IPS-18a (cell line): ENCODE measurements at regions not wholly inside any gene's neighbourhood (a gene's known extent, or its start where the extent isn't known, plus 50 kb on each side); places are given as distances from the start of the nearest gene placed in this dataset.

Source experiments
- H3K27ac ChIP-seq: one replicate; pipeline ENCODE4 v1.5.1; 2013; ENCODE audit warnings: low read length
- H3K27me3 ChIP-seq: one replicate; pipeline ENCODE4 v1.6.1; 2013; ENCODE audit warnings: mild to moderate bottlenecking, low read length; ENCODE audit not compliant: control insufficient read depth, insufficient read depth
- H3K36me3 ChIP-seq: one replicate; pipeline ENCODE4 v1.6.1; 2013; ENCODE audit warnings: low read depth, low read length; ENCODE audit not compliant: control insufficient read depth
- H3K4me1 ChIP-seq: one replicate; pipeline ENCODE4 v1.6.1; 2013; ENCODE audit warnings: low read depth, low read length; ENCODE audit not compliant: control insufficient read depth
- H3K4me3 ChIP-seq: one replicate; pipeline ENCODE4 v1.5.1; 2013; ENCODE audit warnings: low read length
- H3K9ac ChIP-seq: one replicate; pipeline ENCODE4 v1.6.1; 2013; ENCODE audit warnings: mild to moderate bottlenecking, low read length, moderate library complexity
- H3K9me3 ChIP-seq: one replicate; pipeline ENCODE4 v1.6.1; 2013; ENCODE audit warnings: low read depth, low read length; ENCODE audit not compliant: control insufficient read depth

DNA sequence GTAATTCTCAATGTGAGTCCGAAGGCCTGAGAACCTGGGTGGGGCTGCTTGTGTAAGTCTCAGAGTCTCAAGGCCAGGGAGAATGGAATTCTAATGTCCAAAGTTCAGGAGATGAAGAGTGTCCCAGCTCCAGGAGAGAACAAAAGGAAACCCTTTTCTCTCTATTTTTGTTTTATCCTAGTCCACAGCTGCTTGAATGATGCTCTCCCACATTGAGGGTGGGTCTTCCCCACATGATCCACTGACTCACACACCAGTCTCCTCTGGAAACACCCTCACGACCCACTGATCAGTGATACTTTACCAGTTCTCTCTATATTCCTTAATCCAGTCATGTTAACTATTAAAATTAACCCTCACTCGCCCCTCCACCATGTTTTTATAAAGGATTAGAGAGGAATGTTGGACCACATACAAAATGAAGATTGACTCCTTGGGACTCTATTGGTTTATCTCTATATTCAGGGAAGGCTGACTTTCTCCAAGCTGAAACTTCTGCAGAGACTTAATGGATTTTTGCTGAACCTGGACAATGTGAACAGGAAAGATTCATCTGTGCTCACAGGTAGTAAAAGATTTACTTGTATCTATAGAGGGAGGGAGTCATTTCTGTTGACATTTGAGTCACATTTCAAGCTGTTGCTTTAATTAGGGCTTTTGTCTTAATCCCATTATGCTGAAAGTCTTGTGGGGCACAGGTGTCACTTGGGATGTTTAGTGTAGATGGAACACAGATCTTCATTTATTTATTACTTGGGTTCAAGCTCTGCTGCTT is 1061.0 kb upstream of the TMEM132C start:
- no peaks in the 10 kb centered on the region for H3K4me1 ChIP-seq
- H3K4me3 ChIP-seq: no peak overlapping the region
- H3K36me3 ChIP-seq: no peaks in the 10 kb centered on the region
- H3K9me3 ChIP-seq: peaks cover 13% of the 10 kb centered on the region
- no peak overlapping the region for H3K9ac ChIP-seq
- no peak overlapping the region for H3K27ac ChIP-seq
- no peaks in the 10 kb centered on the region for H3K27me3 ChIP-seq

DNA sequence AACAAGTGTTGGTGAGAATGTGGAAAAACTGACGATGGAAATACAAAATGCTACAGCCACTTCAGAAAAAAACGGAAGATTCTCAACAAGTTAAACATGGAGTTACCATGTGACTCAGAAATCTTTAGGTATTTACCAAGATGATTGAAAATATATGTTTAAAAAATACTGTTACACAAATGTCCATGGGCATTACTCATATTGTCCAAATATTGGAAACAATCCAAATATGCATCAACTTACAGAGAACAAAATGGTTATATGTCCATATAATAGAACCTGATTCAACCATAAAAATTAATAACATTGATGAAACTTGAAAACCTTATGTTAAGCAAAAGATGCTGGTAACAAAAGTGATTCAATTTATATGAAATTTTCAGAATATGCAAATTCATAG is 1057.7 kb upstream of the TMEM132C start:
- Histone ChIP-seq H3K9me3 (peaks cover 17% of the 10 kb centered on the region), H3K4me1 (no peaks in the 10 kb centered on the region), H3K27me3 (no peaks in the 10 kb centered on the region), H3K9ac (no peak overlapping the region), H3K27ac (no peak overlapping the region), H3K36me3 (no peaks in the 10 kb centered on the region), H3K4me3 (no peak overlapping the region)

DNA sequence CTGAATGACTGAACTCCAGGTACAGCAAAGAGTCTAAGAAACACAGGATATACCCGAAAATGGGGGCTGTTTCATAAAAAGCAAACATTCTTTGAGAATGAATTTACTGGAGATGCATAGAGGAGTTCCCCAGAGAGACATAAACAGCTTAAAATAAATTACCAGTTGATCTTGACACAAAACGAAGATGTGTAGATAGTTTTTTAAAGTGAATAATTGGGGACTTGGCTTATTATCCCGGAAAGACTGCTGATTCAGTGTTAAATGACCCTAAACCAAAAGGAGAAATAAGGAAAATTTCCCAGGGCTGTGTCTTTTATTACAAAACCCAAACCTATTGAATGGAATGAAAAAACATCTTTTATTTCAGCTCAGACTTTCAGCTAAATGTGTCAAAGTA is 1052.8 kb upstream of the TMEM132C start:
- H3K4me1 ChIP-seq: no peaks in the 10 kb centered on the region
- no peak overlapping the region for H3K9ac ChIP-seq
- H3K27ac ChIP-seq: no peak overlapping the region
- no peaks in the 10 kb centered on the region for H3K27me3 ChIP-seq
- peaks cover 21% of the 10 kb centered on the region for H3K9me3 ChIP-seq
- H3K36me3 ChIP-seq: no peaks in the 10 kb centered on the region
- no peak overlapping the region for H3K4me3 ChIP-seq

DNA sequence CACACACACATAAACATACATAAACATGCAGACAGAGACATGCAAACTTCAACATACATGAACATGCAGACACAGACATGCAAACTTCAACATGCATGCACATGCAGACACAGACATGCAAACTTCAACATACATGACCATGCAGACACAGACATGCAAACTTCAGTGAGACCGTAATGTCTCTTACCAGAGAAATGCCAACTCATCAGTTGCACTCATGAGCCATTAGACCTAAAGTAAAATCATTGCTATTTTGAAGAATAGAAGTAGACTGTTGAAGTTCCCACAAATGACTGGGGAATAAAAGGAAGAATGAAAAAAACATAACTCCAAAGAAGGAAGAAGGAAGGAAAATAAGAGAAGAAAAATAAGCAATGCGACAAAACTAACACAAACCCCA is 1044.0 kb upstream of the TMEM132C start:
- Histone ChIP-seq H3K27me3 (no peaks in the 10 kb centered on the region), H3K27ac (no peak overlapping the region), H3K4me3 (no peak overlapping the region), H3K9ac (no peak overlapping the region), H3K4me1 (no peaks in the 10 kb centered on the region), H3K36me3 (no peaks in the 10 kb centered on the region), H3K9me3 (peaks cover 23% of the 10 kb centered on the region)

DNA sequence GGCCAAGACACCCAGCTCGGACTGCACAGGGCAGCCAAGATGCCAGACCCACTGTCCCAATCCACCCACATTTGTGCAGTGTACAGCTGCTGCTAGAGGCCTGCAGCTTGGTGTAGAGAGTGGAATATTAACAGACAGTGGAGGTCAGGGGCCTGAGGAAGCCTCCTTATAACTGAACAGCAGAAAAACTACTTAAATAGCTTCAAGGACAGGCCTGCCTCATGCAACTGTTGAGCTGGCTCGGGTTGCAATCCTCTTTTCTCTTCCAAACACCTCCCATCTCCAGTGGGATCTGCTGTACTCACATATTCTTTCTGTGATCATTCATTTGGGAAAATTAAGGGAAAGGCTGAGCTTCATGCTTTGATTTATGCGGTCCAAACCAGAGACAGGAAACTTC is 1043.2 kb upstream of the TMEM132C start:
- Histone ChIP-seq H3K4me3 (no peak overlapping the region), H3K9me3 (peaks cover 17% of the 10 kb centered on the region), H3K36me3 (no peaks in the 10 kb centered on the region), H3K27me3 (no peaks in the 10 kb centered on the region), H3K9ac (no peak overlapping the region), H3K4me1 (no peaks in the 10 kb centered on the region), H3K27ac (no peak overlapping the region)

DNA sequence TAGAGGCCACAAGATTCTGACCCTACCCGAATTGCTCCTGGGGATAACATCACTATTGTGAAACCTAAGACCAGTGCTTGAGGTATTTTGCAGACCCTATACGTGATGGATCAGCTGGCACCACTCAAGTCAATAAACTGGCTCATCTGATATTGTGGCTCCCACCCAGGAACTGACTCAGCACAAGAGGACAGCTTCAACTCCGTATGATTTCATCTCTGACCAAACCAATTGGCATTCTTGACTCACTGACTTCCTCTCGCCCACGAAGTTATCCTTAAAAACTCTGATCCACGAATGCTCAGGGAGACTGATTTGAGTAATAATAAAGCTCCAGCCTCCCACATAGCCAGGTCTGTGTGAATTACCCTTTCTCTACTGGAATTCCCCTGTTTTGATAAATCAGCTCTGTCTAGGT is 1036.1 kb upstream of the TMEM132C start:
- Histone ChIP-seq H3K9ac (no peak overlapping the region), H3K27ac (no peak overlapping the region), H3K27me3 (no peaks in the 10 kb centered on the region), H3K9me3 (peaks cover 4% of the 10 kb centered on the region), H3K4me3 (no peak overlapping the region), H3K4me1 (no peaks in the 10 kb centered on the region), H3K36me3 (no peaks in the 10 kb centered on the region)

DNA sequence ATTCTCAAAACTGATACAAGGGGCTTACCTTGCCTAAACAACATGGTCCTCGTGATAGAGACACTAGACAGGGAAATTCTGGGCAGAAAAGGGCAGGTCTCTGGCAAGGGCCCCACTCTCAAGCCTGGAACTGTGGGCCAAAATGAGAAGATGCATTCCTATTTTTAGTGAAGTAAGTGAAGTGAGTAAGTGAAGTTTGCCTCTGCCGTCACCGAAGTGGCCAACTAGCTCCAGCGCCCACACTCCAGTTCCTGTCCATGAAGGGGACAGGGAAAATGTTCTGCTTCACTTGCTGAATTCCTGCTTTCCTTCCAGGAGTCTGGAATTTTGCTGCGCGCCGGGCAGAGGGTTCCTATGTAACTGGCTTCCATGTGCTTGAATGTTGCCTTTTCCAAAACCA is 1035.6 kb upstream of the TMEM132C start:
- no peak overlapping the region for H3K9ac ChIP-seq
- H3K27ac ChIP-seq: no peak overlapping the region
- no peaks in the 10 kb centered on the region for H3K4me1 ChIP-seq
- H3K4me3 ChIP-seq: no peak overlapping the region
- peaks cover 4% of the 10 kb centered on the region for H3K9me3 ChIP-seq
- no peaks in the 10 kb centered on the region for H3K27me3 ChIP-seq
- H3K36me3 ChIP-seq: no peaks in the 10 kb centered on the region

DNA sequence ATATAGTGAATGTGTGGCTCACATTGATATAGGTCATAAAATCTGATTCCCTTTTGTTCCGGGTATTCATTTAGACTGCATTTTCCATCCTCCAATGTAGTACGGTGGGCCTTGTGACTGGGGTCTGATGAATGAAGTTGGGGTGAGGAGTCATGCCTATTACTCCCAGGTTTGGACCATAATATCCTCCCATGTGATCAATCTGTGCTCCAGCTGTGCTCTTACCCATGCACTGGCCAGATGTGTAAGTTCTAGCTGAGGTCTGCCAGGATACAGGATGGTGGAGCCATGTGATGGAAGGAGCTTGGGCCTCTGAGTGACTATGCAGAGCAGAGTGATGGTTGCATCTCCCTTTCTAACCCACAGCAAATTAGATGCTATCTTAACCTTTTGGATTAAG is 1034.0 kb upstream of the TMEM132C start:
- H3K27me3 ChIP-seq: no peaks in the 10 kb centered on the region
- no peak overlapping the region for H3K4me3 ChIP-seq
- no peaks in the 10 kb centered on the region for H3K4me1 ChIP-seq
- no peak overlapping the region for H3K27ac ChIP-seq
- H3K36me3 ChIP-seq: no peaks in the 10 kb centered on the region
- peaks cover 10% of the 10 kb centered on the region for H3K9me3 ChIP-seq
- no peak overlapping the region for H3K9ac ChIP-seq

DNA sequence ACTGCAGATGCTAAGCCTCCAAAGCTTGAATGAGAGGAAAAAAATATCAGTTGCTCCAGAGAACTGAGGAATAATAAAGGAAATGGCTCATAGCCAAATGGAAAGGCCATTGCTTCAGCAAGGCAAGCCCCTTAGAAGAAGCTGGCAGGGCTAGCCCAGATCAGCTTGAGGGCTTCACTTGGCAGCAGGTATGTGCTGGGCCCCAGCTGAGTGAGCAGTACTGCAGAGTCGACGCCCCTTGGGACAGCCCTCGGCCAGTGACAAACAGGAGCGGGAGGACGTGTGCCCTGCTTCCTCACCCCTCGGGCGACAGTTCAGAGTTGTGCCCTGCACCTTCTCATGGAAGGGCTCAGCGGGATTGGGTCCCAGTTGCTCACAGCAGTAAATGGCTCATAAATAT is 1031.2 kb upstream of the TMEM132C start:
- H3K9me3 ChIP-seq: peaks cover 29% of the 10 kb centered on the region
- no peak overlapping the region for H3K27ac ChIP-seq
- no peaks in the 10 kb centered on the region for H3K27me3 ChIP-seq
- H3K36me3 ChIP-seq: no peaks in the 10 kb centered on the region
- H3K4me1 ChIP-seq: no peaks in the 10 kb centered on the region
- H3K4me3 ChIP-seq: no peak overlapping the region
- no peak overlapping the region for H3K9ac ChIP-seq

DNA sequence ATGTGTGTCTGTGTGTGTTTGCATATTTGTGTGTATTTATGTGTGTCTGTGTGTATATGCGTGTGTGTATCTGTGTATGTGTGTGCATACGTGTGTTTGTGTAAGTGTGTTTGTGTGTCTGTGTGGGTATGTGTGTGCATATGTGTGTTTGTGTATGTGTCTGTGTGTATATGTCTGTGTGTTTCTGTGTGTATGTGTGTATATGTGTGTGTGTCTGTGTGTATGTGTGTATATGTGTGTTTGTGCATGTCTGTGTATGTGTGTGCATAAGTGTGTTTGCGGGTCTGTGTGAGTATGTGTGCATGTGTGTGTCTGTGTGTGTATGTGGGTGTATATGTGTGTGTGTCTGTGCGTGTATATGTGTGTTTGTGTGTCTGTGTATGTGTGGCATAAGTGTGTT is 1030.5 kb upstream of the TMEM132C start:
- Histone ChIP-seq H3K27ac (no peak overlapping the region), H3K9ac (no peak overlapping the region), H3K27me3 (no peaks in the 10 kb centered on the region), H3K9me3 (peaks cover 29% of the 10 kb centered on the region), H3K4me3 (no peak overlapping the region), H3K4me1 (no peaks in the 10 kb centered on the region), H3K36me3 (no peaks in the 10 kb centered on the region)

DNA sequence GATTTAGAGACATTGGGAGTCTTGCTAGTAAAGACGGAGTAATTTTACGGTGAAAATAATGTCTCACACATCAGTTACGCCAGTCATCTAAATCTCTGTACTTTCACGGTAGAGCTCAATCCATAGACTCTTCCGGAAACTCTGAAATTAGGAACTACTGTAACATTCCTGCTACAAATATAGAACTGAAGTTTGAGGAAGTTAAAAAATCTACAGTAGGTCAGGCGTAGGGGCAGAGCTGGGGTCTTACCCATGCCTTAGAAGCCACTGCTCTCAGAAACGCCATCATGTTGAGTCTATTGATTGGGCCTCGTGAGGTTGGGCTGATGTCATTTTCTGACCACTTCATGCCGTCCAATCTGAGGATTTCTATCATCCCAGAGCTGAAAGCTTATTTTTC is 1029.8 kb upstream of the TMEM132C start:
- H3K36me3 ChIP-seq: no peaks in the 10 kb centered on the region
- peaks cover 29% of the 10 kb centered on the region for H3K9me3 ChIP-seq
- no peaks in the 10 kb centered on the region for H3K4me1 ChIP-seq
- H3K4me3 ChIP-seq: no peak overlapping the region
- H3K9ac ChIP-seq: no peak overlapping the region
- H3K27ac ChIP-seq: no peak overlapping the region
- H3K27me3 ChIP-seq: no peaks in the 10 kb centered on the region

DNA sequence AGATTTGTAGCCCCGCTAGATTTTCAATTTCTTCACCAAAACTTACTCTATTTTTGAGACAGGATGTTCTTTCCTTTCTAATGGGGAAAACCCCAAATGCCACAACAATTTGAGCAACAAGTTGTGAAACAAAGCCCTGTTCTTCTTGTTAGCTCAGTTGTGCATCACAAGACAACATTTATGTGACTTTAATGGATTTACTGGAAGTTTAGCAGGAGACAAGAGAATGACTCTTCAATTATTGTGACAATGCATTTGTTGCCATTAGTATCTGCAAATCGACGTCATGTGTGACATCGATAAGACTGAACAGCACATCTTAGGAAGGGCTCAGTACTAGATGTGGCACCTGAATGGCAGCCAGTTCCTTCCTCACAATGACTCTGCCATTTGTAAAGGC is 1028.9 kb upstream of the TMEM132C start:
- Histone ChIP-seq H3K27ac (no peak overlapping the region), H3K9me3 (peaks cover 29% of the 10 kb centered on the region), H3K9ac (no peak overlapping the region), H3K36me3 (no peaks in the 10 kb centered on the region), H3K4me1 (no peaks in the 10 kb centered on the region), H3K27me3 (no peaks in the 10 kb centered on the region), H3K4me3 (no peak overlapping the region)
